MCF 10A (cell line): ENCODE measurements at regions not wholly inside any gene's neighbourhood (a gene's known extent, or its start where the extent isn't known, plus 50 kb on each side); places are given as distances from the start of the nearest gene placed in this dataset.

Experiments
- BruUV-seq: library from RNA; stranded (reverse); fragments of 400-500 nt; replicated peaks from 2 replicates; lab custom pipeline; 2021; lab: Mats Ljungman, UMichigan
- CTCF ChIA-PET: fragments of 300-600 bp; sonication (Branson Sonifier 250); formaldehyde crosslinking; extraction: SDS; loops from one replicate; lab custom pipeline; 2021; ENCODE audit warnings: antibody characterized with exemption, inconsistent platforms; lab: Yijun Ruan, JAX
- POLR2A ChIA-PET: fragments of 300-600, 350-650 bp; sonication (Branson Sonifier 250); formaldehyde crosslinking; extraction: SDS; loops from one replicate; lab custom pipeline; 2020; ENCODE audit warnings: antibody characterized with exemption, inconsistent platforms; lab: Yijun Ruan, JAX
- DNase-seq: peaks from one replicate; pipeline ENCODE4 v3.0.0-alpha.2; 2018; ENCODE audit not compliant: unreplicated experiment
- H3K27ac Mint-ChIP-seq: one replicate; pipeline ENCODE4 v1.8.0; 2022; ENCODE audit warnings: mild to moderate bottlenecking, low read depth, mixed read lengths; ENCODE audit not compliant: unreplicated experiment
- H3K27me3 Mint-ChIP-seq: one replicate; pipeline ENCODE4 v1.8.0; 2022; ENCODE audit warnings: mixed read lengths; ENCODE audit not compliant: insufficient read depth, unreplicated experiment
- H3K36me3 Mint-ChIP-seq: one replicate; pipeline ENCODE4 v1.8.0; 2022; ENCODE audit warnings: mild to moderate bottlenecking, moderate library complexity, mixed read lengths; ENCODE audit not compliant: insufficient read depth, unreplicated experiment
- H3K4me1 Mint-ChIP-seq: one replicate; pipeline ENCODE4 v1.8.0; 2022; ENCODE audit warnings: mixed read lengths; ENCODE audit not compliant: insufficient read depth, unreplicated experiment
- H3K4me3 Mint-ChIP-seq: one replicate; pipeline ENCODE4 v1.8.0; 2022; ENCODE audit warnings: mild to moderate bottlenecking, moderate library complexity, mixed read lengths; ENCODE audit not compliant: unreplicated experiment
- H3K9me3 Mint-ChIP-seq: one replicate; pipeline ENCODE4 v1.8.0; 2022; ENCODE audit warnings: mixed read lengths; ENCODE audit not compliant: unreplicated experiment
- CTCF ChIP-seq: fragments of 200-600 bp; IDR thresholded peaks from one replicate; pipeline ENCODE4 v1.8.0; 2022; ENCODE audit warnings: antibody characterized with exemption, mild to moderate bottlenecking; ENCODE audit not compliant: unreplicated experiment
- intact Hi-C: fragments of 100-400 bp; cut with micrococcal nuclease; formaldehyde crosslinking; loops from 2 replicates; pipeline ENCODE4 v1.14.1; 2022

DNA sequence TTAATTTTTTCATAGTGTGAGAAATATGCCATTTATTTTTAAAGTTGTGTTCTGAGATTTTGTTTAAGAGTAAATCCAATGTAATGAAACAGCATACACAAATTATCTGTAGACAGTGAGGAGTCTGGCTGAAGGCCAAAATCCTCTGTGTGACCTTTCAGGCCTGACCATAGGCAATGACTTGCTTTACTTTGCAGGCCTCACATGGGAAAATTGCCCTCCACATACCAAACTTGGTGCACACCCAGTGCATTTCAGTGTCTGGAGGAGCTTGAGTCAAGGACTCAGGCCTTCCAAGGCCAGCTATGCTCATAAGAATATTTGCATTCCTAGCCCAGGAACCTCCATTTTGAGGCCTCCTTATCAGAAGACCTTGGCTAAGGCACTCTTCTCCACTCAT is 430.1 kb downstream of the GABRG1 start:
- peak overlapping the region; percentile 26 for H3K4me3 Mint-ChIP-seq
- ChIA-PET CTCF (interaction anchor here (0.6 kb wide), 1 partner anchor 767 kb away, joined by 4 read pairs; no protein-coding TSS in a partner anchor), POLR2A (interaction anchor here (0.6 kb wide), 1 partner anchor 251 kb away, joined by 4 read pairs; no protein-coding TSS in a partner anchor)
- peak; percentile 76 for DNase-seq
- no TSS peak for BruUV-seq
- peak overlapping the region; percentile 86 for H3K27ac Mint-ChIP-seq
- no peaks in the 10 kb centered on the region for H3K27me3 Mint-ChIP-seq
- no peaks in the 10 kb centered on the region for H3K9me3 Mint-ChIP-seq
- TF ChIP-seq CTCF: no peak
- intact Hi-C loops: loop anchor here (2.0 kb wide), 2 partner anchors 277 to 577 kb away; no protein-coding TSS in a partner anchor
- H3K36me3 Mint-ChIP-seq: no peaks in the 10 kb centered on the region
- H3K4me1 Mint-ChIP-seq: peaks cover 7% of the 10 kb centered on the region

GRCh38 chr4:45692131-45692735 is 431.6 kb downstream of the GABRG1 start:
- Mint-ChIP-seq H3K9me3 (no peaks in the 10 kb centered on the region), H3K4me1 (peaks cover 16% of the 10 kb centered on the region), H3K4me3 (no peak overlapping the region), H3K27me3 (no peaks in the 10 kb centered on the region), H3K36me3 (no peaks in the 10 kb centered on the region), H3K27ac (no peak overlapping the region)
- CTCF ChIA-PET: interaction anchor here (0.5 to 1.6 kb wide), 13 partner anchors 63 to 933 kb away, joined by 3 to 6 read pairs (median 4); no protein-coding TSS in a partner anchor
- POLR2A ChIA-PET: interaction anchor here (0.9 kb wide), 1 partner anchor 74 kb away, joined by 3 read pairs; no protein-coding TSS in a partner anchor
- intact Hi-C loops: loop anchor here (2.0 kb wide), 2 partner anchors 279 to 579 kb away; no protein-coding TSS in a partner anchor
- DNase-seq: peak; percentile 32
- BruUV-seq: no TSS peak
- TF ChIP-seq CTCF: no peak

- DNase-seq: no peak
- Mint-ChIP-seq H3K27me3 (no peaks in the 10 kb centered on the region), H3K36me3 (no peaks in the 10 kb centered on the region), H3K4me1 (peaks cover 9% of the 10 kb centered on the region), H3K9me3 (no peaks in the 10 kb centered on the region), H3K4me3 (no peak overlapping the region), H3K27ac (no peak overlapping the region)
- ChIA-PET CTCF (interaction anchor here (1.4 kb wide), 1 partner anchor 16 kb away, joined by 3 read pairs; no protein-coding TSS in a partner anchor), POLR2A (interaction anchor here (0.7 kb wide), 1 partner anchor 581 kb away, joined by 3 read pairs; no protein-coding TSS in a partner anchor)
- BruUV-seq: no TSS peak
- intact Hi-C loops: no loop called here
- no peak for TF ChIP-seq CTCF
These were observed 435.5 kb downstream of the GABRG1 start for GRCh38 chr4:45688341-45688740.

- H3K36me3 Mint-ChIP-seq: no peaks in the 10 kb centered on the region
- H3K27me3 Mint-ChIP-seq: no peaks in the 10 kb centered on the region
- ChIA-PET CTCF (no interaction called here), POLR2A (no interaction called here)
- H3K4me3 Mint-ChIP-seq: no peak overlapping the region
- no peak overlapping the region for H3K27ac Mint-ChIP-seq
- peaks cover 9% of the 10 kb centered on the region for H3K9me3 Mint-ChIP-seq
- DNase-seq: no peak
- BruUV-seq: no TSS peak
- intact Hi-C loops: no loop called here
- H3K4me1 Mint-ChIP-seq: no peaks in the 10 kb centered on the region
- no peak for TF ChIP-seq CTCF
These were observed 444.4 kb downstream of the GABRG1 start for GRCh38 chr4:45679411-45679810.
